Vagina (tissue), 2 donors: ENCODE measurements at regions not wholly inside any gene's neighbourhood (a gene's known extent, or its start where the extent isn't known, plus 50 kb on each side); places are given as distances from the start of the nearest gene placed in this dataset.

ENCODE experiments used
- DNase-seq, 2 donors: peaks; one replicate each; pipeline ENCODE4 v3.0.0-alpha.2; 2017; ENCODE audit errors: extremely low spot score in 2 of 2
- H3K27ac ChIP-seq: fragments of 200-600 bp; sonication (generic); one replicate; pipeline ENCODE4 v1.5.1; 2019
- H3K27me3 ChIP-seq: fragments of 200-600 bp; sonication (generic); one replicate; pipeline ENCODE4 v1.5.1; 2019
- H3K36me3 ChIP-seq, 2 donors: fragments of 200-600 bp; sonication (generic); one replicate each; pipeline ENCODE4 v1.5.1; 2017 to 2019
- H3K4me1 ChIP-seq: fragments of 200-600 bp; sonication (generic); one replicate; pipeline ENCODE4 v1.5.1; 2019
- H3K4me3 ChIP-seq, 2 donors: fragments of 200-600 bp; sonication (generic); 1 replicate in 1 of 2; 2 replicates in 1 of 2; pipeline ENCODE4 v1.5.1; 2016 to 2019
- H3K9me3 ChIP-seq: fragments of 200-600 bp; sonication (generic); one replicate; pipeline ENCODE4 v1.5.1; 2019
- POLR2A ChIP-seq, 2 donors: fragments of 450-650 bp; IDR thresholded peaks; one replicate each; pipeline ENCODE4 v1.6.1; 2017; ENCODE audit warnings: antibody characterized with exemption in 2 of 2, mild to moderate bottlenecking in 2 of 2, moderate library complexity in 2 of 2
- POLR2AphosphoS5 ChIP-seq, 2 donors: sonication (generic); formaldehyde crosslinking; IDR thresholded peaks; one replicate each; pipeline ENCODE4 v1.9.0; 2017; ENCODE audit warnings: antibody characterized with exemption in 2 of 2, mild to moderate bottlenecking in 2 of 2, low read depth in 1 of 2; ENCODE audit not compliant: insufficient read depth in 1 of 2
- intact Hi-C: fragments of 100-400 bp; cut with DNase I; formaldehyde crosslinking; loops from one replicate; pipeline ENCODE4 v1.15.1; 2023
- TF ChIP-seq, protein P1 (sequence below), 3 experiments: fragments of 450-650 bp in 2 of 3; fragments of 200-600 bp in 1 of 3; sonication (generic) in 1 of 3; IDR thresholded peaks; one replicate each; pipeline ENCODE4 v1.5.1; 2017 to 2019; ENCODE audit warnings: antibody characterized with exemption in 3 of 3, mild to moderate bottlenecking in 2 of 3, moderate library complexity in 2 of 3

- H3K4me1 ChIP-seq, result no peaks in the 10 kb centered on the region
- intact Hi-C loops, result no loop called here
- H3K4me3 ChIP-seq, result no peak overlapping the region
- no peaks in the 10 kb centered on the region for H3K9me3 ChIP-seq
- H3K27ac ChIP-seq, result no peak overlapping the region
- H3K36me3 ChIP-seq, result no peaks in the 10 kb centered on the region
- DNase-seq, result no peak
- H3K27me3 ChIP-seq, result no peaks in the 10 kb centered on the region
- TF ChIP-seq POLR2A (IDR thresholded peaks at IDR 0.05) (no peak), POLR2AphosphoS5 (IDR thresholded peaks at IDR 0.05; ENCODE audit: insufficient read depth in 1 of 2, low read depth in 1 of 2) (no peak)
- TF ChIP-seq, protein P1, sequence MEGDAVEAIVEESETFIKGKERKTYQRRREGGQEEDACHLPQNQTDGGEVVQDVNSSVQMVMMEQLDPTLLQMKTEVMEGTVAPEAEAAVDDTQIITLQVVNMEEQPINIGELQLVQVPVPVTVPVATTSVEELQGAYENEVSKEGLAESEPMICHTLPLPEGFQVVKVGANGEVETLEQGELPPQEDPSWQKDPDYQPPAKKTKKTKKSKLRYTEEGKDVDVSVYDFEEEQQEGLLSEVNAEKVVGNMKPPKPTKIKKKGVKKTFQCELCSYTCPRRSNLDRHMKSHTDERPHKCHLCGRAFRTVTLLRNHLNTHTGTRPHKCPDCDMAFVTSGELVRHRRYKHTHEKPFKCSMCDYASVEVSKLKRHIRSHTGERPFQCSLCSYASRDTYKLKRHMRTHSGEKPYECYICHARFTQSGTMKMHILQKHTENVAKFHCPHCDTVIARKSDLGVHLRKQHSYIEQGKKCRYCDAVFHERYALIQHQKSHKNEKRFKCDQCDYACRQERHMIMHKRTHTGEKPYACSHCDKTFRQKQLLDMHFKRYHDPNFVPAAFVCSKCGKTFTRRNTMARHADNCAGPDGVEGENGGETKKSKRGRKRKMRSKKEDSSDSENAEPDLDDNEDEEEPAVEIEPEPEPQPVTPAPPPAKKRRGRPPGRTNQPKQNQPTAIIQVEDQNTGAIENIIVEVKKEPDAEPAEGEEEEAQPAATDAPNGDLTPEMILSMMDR (IDR thresholded peaks at IDR 0.05), result no peak
Measured at GRCh38 chr5:40453689-40454088, 226.0 kb upstream of the PTGER4 start.

DNA sequence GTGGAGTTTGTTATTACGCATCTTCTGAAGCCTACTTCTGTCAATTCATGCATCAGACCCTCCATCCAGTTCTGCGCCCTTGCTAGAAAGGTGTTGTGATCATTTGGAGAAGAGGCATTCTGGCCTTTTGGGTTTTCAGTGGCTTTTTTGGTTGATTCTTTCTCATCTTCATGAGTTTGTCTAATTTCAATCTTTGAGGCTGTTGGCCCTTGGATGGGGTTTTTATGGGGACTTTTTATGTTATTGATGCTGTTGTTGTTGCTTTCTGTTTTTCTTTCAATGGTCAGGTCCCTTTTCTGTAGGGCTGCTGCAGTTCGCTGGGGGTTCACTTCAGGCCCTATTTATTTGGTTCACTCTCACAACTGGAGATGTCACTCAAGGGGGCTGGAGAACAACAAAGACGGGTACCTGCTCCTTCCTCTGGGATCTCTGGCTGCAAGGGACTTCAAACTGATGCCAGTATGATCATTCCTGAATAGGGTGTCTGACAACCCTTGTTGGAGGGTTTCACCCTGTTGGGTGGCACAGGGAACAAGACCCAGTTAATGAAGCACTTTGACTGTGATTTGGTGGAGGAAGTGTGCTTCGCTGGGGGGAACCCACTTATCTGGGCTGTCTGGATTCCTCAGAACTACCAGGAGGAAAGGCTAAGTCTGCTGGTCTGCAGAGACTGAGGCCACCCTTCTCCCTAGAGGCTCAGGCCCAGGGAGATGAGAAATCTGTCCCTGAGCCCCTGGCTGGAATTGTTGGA is 226.7 kb upstream of the PTGER4 start:
- Histone ChIP-seq H3K9me3 (no peaks in the 10 kb centered on the region), H3K4me1 (no peaks in the 10 kb centered on the region), H3K36me3 (no peaks in the 10 kb centered on the region), H3K27me3 (no peaks in the 10 kb centered on the region), H3K27ac (no peak overlapping the region), H3K4me3 (no peak overlapping the region)
- intact Hi-C loops, result no loop called here
- TF ChIP-seq, protein P1 (IDR thresholded peaks at IDR 0.05), result no peak
- TF ChIP-seq POLR2AphosphoS5 (IDR thresholded peaks at IDR 0.05; ENCODE audit: insufficient read depth in 1 of 2, low read depth in 1 of 2), result no peak
- no peak for DNase-seq

- intact Hi-C loops, result no loop called here
- Histone ChIP-seq H3K4me3 (no peak overlapping the region), H3K27me3 (no peaks in the 10 kb centered on the region), H3K9me3 (no peaks in the 10 kb centered on the region), H3K4me1 (no peaks in the 10 kb centered on the region), H3K36me3 (no peaks in the 10 kb centered on the region), H3K27ac (no peak overlapping the region)
- DNase-seq, result no peak
- no peak for TF ChIP-seq POLR2A (IDR thresholded peaks at IDR 0.05)
- TF ChIP-seq POLR2AphosphoS5 (IDR thresholded peaks at IDR 0.05; ENCODE audit: insufficient read depth in 1 of 2, low read depth in 1 of 2), result no peak
- TF ChIP-seq, protein P1 (IDR thresholded peaks at IDR 0.05), result no peak
Measured at GRCh38 chr5:40447438-40447837, 232.3 kb upstream of the PTGER4 start.

- H3K4me3 ChIP-seq, result no peak overlapping the region
- no peaks in the 10 kb centered on the region for H3K36me3 ChIP-seq
- no peaks in the 10 kb centered on the region for H3K9me3 ChIP-seq
- no peak overlapping the region for H3K27ac ChIP-seq
- no peaks in the 10 kb centered on the region for H3K27me3 ChIP-seq
- intact Hi-C loops, result no loop called here
- DNase-seq, result no peak
- TF ChIP-seq, protein P1 (IDR thresholded peaks at IDR 0.05), result no peak
- TF ChIP-seq POLR2A (IDR thresholded peaks at IDR 0.05) (no peak), POLR2AphosphoS5 (IDR thresholded peaks at IDR 0.05; ENCODE audit: insufficient read depth in 1 of 2, low read depth in 1 of 2) (no peak)
- no peaks in the 10 kb centered on the region for H3K4me1 ChIP-seq
Measured at GRCh38 chr5:40446910-40447309, 232.8 kb upstream of the PTGER4 start.

DNA sequence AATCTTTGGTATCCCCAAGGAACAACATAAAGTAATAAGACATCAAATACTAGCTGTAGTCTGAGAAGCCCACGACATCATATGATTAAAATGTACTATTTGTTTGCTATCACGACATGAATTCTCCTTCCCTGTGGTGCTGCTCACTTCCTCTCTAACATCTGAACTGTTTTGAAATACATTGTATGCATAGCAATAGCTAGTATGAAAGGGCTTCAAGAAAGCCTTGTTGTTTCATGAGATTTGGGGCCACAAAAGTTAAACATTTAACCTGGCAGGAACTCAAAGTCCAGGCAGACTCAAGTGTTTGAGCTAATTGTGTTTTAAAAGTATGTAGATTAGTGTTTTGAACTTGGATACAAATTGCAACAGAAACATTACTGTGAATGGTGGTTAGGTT is 237.4 kb upstream of the PTGER4 start:
- Histone ChIP-seq H3K36me3 (no peaks in the 10 kb centered on the region), H3K9me3 (no peaks in the 10 kb centered on the region), H3K27me3 (no peaks in the 10 kb centered on the region), H3K4me3 (no peak overlapping the region), H3K4me1 (no peaks in the 10 kb centered on the region), H3K27ac (no peak overlapping the region)
- intact Hi-C loops, result no loop called here
- TF ChIP-seq, protein P1 (IDR thresholded peaks at IDR 0.05), result no peak
- TF ChIP-seq POLR2AphosphoS5 (IDR thresholded peaks at IDR 0.05; ENCODE audit: insufficient read depth in 1 of 2, low read depth in 1 of 2) (no peak), POLR2A (IDR thresholded peaks at IDR 0.05) (no peak)
- no peak for DNase-seq
